LoVo (cell line): ENCODE measurements at regions not wholly inside any gene's neighbourhood (a gene's known extent, or its start where the extent isn't known, plus 50 kb on each side); places are given as distances from the start of the nearest gene placed in this dataset.

Experiments
- DNase-seq: peaks from one replicate; pipeline ENCODE4 v3.0.0-alpha.2; 2016; ENCODE audit warnings: low spot score

DNA sequence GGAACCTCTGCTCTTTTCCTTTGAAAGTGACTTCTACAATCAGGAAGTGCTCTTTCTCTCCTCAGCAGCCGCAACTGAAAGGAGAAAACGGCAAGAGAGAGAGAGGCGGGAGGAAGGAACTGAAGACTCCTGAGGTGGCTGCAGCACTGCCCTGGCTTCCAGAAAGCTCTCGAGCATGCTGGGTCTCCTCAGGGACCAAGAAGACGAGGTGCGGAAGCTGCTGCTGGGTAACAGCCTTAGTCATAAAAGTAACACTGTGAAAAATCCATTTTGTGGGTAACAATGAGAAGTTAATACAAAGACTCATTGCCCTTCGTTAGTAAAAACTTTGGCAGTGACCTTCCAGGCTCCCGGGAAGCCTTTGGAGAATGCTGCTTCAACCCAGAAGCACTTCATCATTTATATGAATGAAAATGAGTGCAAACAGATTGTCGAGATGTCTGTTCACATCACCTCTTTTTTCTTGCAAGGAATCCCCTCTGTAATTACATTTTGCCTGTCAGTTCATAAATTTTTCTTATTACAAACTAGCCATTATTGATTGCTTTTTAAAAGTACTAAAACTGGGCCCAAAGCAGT lies 473.4 kb downstream of the SOX6 start:
- no peak for DNase-seq

DNA sequence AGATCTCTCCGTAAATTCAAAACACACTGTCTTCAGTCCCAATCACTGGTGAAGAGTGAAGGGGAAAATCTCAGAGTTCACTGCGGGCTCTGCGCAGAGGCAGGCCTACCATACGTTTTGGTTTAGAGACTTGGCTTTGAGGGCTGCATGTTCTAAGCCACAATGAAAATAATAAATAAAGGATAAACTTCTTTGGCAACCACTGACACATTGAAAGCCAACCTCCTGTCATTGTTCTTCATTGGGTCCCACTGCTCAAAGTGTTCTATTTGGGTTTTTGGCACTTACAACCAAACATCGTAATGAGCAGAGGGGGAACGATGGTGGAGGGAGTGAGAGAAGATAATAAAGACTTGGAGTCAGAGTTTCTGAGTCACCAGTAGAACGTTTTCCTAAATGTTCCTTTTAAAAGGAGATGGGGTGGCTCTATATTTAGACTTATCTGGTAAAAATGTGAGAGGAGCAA lies 472.9 kb downstream of the SOX6 start:
- no peak for DNase-seq

DNA sequence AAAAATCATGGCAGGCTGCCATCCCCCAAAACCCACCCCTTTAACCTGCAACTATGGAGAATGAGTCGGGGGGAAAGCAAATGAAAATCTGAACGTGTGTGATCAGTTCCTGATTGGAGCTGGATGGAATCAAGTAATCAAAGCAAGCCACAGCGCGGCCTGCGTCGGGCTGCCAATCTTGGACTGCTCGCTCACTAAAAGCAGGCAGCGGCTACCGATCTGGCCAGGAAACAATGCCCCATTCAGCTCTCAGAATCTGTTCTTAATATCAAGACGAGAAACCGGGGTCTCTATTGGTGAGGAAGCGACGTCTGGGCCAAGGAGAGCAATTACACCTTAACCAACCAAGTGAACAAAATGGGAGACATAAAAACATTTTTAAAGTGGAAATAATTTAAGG lies 472.2 kb downstream of the SOX6 start:
- DNase-seq, result no peak

DNA sequence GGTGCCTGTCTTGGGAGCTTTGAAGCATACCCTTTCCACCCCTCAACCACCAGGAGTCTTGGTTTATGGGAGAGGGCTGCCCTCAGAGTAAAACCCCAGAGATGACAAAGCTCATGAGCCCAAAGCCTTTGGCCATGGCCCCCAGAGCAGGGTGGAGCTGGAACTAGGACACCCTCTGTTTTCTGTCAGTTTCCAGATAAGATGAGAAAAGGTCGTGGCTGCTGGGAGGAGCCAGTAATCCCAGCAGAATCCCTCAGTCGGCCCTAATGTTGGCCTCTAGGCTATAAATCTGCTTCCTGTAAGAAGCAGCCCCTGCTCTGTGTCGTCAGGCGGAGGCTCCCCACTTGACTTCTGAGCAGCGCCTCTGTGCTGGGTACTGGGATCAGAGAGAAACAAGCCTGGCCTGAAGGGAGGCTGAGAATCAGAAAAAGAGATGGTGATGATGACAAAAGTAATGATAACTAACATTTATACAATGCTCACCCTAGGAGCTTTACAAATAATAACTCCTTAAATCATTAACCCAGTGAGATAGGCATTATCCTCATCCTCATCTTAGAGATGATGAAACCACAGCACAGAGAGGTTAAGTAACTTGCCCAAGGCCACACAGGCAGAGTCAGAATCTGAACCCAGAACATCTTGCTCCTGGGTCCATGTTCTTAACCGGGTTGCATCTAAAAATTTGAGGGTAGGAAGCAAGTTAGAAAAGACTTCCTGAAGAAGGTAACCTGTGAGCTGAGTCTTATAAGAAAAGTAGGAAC lies 471.4 kb downstream of the SOX6 start:
- no peak for DNase-seq

DNA sequence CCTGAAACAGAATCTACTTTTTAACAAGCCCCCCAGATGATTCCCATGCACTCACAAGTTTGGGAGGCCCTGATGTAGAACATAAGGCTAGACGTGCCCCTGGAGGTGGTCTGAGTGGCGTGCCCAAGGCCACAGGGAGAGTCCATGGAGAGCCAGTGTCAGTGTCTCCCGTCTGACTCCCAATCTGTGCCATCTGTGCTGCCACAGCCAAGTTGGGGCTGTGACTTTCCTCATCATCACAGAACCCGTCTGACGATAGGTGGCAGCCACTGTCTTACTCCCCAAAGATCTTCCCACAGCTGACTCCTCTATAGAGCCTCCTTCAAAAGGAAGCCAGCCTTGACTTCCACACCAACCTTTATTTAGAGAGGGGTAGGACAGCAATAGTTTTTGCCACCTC lies 470.5 kb downstream of the SOX6 start:
- no peak for DNase-seq

DNA sequence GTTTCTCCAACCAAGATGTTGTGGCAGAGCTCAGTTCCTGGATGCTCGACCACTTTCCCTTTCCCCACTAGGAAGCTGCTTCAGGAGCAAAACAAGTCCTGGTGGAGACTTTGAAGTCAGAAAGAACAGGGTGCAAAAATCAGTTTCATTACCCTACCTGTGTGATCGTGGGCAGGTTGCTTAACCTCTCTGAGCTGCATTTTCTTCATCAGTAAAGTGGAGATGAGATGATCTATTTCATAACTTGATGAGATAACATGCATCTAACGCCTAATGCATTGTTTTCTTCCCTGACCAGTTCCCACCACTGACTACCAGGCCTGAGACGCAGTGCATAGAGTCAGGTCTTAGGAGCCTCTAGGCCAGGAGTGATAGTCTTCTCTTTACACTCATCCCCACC lies 470.0 kb downstream of the SOX6 start:
- no peak for DNase-seq

DNA sequence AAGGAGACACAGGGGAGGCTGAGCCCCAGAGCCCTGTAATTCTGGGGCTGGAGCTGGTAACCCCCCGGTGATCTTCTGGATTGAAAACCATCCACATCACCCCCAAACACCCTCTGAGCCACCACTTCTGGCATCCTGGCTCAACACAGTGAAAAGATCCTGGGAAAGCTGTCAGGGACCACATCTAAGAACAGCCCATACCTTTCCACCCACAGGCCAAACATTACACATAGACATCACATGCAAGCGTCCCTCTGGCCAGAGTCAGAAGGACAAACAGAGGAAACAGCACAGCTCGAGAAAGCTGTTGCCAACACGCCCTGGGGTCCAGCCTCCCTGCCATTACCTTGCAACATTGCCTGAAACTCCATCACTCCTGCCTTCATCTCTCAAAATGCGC lies 469.5 kb downstream of the SOX6 start:
- DNase-seq, result no peak

DNA sequence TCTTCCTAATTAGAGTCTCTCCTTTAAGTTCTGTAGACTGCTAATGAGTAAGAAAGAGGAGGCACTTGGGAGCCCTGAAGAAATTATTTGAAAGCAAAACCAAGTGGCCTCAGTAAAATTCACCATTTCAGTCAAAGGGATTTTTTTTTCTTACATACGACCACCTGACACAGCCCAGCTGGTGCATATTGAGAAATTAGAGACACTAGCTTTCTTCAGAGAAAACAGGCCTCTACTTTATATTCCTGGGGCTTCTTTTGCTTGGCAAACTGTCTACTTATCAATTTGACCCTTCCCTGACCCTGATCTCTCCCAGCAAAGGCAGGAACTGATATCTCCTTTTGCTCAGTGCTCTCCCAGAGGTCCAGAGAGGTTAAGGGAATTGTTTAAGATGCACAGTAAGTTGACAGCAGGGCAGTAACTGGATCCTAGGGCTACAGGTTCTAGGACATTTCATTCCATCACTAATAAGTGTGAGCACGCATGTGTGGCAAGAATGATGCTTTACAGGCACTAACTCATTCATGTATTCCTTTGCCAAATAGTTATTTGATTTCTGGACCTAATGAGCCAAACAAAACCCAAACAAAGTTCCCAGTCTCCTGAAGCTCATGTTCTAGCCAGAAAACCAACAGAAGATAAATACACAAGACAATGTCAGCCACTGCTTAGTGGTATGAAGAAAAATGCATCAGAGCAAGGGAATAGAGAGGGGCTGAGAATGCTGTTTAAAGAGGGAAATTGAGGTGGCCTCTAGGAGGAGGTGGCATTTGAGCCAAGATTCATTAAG lies 467.6 kb downstream of the SOX6 start:
- no peak for DNase-seq

DNA sequence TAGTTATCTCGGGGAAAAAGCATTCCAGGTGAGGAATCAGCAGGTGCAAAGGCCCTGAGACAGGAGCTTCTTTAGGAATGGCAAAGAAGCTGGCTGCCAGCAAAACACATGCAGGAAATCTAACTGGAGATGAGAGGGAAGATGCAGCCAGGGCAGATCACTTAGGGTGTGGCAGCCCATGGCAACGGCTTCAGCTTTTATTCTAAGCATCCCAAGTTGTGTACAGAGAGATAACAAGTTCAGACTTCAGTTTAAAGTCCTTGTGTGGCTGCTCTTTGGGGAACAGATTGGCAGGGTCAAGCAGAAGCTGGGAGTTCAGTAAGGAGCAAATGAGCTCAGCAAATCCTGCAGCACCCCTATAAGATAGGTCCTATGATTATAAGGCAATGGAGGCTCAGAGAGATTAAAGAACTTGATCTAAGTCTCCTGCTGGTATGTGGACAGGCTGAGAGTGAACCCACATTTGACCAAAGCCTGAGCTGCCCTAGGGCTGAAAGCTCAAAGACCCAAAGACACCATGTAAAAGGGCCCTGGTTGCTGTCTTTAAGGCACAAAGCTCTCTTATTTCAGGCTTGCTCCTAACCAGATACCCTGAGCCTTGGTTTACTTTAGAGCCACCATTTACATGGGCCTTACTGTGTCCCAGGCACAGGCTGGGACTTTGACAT lies 466.8 kb downstream of the SOX6 start:
- DNase-seq, result no peak

DNA sequence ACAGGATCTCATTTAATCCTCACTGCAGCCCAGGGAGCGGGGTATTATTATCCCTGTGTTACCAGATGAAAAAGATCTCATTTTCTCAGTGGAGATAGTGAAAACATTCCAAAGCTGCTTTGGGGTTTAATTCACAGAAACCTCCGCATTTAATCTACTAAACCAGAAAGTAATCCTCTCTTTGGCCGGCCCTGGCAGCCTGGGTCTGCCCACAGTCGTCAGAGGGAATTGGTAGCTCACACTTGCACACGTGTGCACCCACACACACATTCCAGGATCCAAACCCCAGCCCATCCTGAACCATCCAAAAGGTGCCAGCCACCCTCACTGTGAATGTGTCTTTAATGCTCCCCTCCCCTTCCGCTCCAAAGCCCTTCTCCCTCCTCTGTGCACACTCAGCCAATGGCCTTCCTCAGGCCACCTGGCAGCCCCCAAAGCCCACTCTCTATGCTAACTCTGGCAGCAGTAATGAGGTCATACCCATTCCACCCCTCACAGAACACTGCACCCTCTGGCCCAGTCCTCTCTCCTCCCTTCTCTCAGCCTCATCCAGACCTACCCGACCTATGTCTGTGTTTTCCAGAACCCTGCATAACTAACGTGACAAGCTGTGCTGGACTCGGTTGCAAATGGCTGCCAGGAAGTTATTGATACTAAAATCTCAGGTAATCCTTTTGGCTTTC lies 466.2 kb downstream of the SOX6 start:
- DNase-seq, result no peak

DNA sequence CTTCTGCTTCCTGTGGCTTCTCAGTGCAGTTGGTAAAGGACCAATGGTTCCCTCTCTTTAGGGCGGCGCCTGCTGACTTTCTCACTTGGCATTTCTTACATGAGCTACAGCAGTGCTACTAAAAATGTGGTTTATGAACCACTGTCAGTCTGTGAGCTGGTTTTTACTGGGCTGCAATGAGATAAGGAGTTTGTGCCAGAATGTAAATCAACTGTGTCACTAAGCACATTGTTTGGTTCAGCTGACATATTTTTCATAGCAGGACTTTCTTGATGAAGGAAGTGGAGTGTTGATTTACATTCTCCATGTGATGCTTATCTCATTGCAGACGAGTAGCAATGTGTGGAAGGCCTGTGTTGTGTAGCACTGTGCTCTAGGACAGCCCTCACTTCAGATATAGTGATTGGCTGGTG lies 463.3 kb downstream of the SOX6 start:
- no peak for DNase-seq

DNA sequence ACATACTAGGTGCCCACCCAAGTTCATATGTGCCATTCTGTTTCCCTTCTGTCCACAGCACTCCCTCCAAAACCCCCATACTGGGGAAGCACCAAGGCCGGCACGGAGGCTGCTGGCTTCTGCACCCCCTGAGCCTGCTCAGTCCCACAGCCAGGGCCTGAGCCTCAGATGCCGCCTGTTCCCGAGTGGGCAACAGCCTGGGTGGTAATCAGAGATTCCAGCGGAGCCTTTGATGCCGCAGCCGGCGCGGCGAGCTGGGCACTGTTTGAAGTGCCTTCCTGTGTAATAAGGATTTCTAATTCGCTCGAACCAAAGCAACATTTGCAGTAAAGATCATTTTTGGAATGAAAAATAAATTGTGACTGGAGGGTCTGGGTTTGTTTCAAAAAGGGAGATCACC lies 460.3 kb downstream of the SOX6 start:
- DNase-seq, result no peak

DNA sequence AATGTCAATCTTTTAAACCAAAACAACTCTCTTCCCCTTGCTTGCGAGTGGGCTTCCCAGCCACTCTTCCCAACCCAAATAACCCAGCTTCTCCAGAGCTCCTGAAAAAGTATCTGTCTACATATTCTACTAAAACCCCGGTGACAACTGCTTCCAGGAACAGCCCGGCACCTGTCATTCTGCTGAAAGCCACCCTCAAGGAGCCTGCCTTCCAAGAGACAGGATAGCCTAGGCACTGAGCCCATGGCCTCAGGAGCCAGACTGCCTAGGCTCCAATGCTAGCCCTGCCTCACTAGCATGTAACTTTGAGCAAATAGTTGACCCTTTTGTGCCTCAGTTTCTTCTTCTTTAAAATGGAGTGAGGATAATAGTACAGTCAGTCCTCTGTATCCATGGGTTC lies 459.8 kb downstream of the SOX6 start:
- no peak for DNase-seq

DNA sequence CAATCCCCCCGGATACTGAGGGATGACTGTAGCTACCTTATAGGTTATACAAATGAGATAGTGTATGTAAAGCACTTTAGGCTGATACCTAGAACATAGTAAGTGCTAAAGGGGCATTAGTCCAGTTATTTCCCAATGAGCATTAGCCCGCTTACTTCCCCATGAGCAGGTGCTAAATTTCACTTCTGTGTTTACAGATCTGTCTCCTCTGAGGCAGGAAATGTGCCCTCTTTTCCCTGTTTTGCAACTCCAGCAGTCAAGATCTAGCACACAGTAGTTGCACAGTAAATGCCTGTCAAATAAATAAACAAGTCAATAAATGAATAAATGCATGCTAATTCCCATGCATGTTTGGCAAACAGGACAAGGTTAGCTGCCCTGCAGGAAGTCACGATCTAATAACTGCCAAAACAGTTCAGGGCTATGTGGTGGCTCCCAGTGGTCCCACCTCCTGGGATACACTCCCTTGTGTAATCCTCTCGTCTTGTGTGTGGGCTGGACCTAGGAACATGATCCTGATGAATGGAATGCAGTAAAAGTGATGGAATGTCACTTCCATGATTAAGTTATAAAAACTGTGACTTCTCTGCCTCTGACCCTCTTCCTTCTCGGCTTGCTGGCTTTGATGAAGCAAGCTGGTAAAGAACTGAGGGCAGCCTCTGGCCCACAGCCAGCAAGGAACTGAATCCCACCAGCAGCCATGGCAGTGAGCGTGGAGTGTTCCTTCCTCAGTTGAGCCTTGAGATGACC lies 459.0 kb downstream of the SOX6 start:
- peak; percentile 39 for DNase-seq

DNA sequence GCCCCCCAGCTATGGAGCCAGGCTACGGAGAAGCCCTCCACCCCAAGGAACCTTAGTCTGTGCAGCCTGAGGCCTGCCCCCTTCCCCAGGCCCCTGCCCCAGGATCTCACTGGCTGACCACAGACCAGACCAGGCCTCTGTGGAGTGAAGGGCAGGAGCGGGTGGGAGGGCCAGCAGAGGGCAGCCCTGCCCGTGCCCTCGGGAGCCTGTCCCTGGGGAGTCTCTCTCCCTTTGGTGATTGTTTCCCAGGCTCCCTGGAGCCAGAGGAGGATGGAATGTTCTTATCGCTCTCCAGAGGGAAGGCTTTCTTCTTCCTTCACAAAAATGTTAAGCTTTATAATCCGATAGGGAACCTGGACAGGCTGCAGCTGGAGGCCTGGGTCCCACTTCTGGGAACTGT lies 455.3 kb downstream of the SOX6 start:
- no peak for DNase-seq

DNA sequence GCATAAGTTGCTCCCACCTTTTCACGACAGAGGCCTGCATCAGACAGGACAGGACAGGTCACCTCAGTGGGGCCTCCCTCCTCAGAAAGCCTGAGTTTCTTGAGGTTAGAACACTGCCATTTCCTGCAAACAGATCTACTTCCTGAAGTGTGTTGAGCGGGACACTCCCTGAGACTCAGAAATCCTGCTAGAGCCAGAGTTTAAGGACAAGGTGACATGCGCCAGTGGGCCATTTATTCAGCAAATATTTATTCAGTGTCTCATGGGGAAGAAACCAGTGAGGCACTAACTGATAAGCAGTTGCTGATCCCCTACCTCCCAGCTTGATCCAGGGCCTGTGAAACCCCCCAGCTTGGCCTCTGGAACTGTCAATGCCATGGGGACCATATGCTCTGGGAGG lies 454.6 kb downstream of the SOX6 start:
- no peak for DNase-seq

DNA sequence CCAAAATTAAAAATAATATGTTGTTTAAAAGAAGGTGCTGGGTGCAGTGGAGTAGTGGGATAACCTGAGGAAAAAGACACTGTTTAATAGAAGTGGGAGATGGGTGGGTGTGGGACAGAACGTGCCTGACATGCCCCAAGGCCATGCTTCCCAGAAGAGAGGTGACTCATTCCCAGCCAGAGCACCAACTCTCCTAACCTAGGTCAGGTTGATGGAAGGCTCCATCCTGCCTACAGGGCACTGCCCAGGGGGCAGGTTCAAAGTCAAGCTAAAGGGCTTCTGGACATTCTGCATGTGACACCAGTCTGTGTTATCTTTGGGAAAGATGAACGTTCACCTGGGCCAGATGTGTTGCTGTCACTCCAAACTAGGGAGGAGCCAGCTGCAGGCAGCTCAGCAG lies 453.1 kb downstream of the SOX6 start:
- DNase-seq, result no peak

DNA sequence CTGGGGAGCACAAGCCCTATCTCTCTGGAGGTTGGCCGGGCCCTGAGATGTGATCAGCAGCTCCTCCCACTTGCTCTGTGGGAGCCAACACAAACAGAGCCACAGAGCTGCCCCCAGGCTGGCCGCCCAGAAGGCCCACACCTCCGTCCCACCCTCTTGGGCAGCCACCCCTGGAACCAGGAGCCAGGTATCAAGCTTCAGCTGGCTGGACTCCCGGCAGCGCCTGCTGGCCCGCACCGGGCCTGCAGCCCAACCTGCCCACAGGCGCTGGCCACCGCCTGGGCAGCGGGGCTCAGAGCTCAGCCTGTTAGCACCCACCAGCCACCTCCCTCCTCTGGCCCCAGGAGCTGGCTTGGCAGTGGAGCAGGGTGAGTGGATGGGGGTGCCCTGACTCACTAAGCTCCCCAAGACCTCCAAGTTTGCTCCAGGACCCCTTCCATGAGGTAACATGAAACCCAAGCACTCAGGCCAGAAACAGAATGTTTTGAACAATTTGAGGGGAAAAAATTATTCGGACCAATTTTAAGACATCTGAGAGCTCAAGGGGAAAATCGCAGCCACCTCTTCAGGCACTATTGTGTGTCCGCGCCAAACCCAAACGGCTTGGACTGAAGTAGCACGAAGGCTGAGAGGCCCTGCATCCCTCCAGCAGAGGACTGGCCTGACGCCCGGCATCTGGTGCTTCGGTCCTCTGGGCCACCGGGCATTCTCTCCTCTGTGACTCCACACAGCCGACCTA lies 450.8 kb downstream of the SOX6 start:
- DNase-seq, result no peak

DNA sequence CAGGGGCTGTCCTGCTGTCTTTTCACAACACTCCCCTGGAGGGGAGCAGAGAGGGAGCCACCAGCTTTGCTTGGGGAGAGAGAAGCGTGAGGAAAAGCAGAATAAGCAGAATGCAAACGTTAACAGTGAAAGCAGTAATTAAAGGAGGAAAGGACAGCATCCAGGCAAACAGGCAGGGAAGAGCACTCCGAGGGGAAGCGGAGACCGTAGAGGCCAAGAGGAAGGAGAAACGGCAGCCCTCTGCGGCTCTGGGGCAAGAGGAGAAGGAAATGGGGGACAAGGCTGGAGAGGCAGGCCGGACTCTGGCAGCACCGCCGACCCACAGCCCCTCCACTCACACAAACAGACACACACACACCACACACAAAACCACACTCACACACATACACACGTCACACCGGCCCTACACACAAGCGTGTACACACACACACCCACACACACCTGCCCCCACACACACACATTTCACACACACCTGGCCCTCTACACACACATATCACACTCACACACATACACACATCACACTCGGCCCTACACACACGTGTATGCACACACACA lies 449.8 kb downstream of the SOX6 start:
- DNase-seq, result no peak

DNA sequence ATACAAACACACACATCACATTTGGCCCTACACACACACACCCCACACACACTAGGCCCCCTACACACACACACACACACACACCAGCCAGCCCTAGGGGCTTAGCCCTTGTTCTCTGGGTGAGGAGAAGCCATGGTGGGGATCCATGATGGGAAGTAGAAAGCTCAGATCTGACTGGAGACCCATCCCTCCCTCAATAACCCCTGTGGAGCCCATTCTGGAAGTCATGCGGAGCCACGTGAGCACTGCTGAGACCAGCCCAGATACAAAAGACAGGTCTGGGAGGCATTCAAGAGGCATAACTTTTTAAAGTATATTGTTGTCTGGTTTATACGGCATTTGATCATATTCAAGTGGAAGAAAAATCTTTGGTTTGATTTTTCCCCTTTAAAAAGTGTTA lies 448.5 kb downstream of the SOX6 start:
- no peak for DNase-seq
